ENCODE measurements at regions not wholly inside any gene's neighbourhood (a gene's known extent, or its start where the extent isn't known, plus 50 kb on each side); places are given as distances from the start of the nearest gene placed in this dataset.
"Not testable (repeated sequence)": the region's sequence is repeated elsewhere in the genome, so short reads cannot be mapped to it uniquely, and the experiment has no call there.

DNA sequence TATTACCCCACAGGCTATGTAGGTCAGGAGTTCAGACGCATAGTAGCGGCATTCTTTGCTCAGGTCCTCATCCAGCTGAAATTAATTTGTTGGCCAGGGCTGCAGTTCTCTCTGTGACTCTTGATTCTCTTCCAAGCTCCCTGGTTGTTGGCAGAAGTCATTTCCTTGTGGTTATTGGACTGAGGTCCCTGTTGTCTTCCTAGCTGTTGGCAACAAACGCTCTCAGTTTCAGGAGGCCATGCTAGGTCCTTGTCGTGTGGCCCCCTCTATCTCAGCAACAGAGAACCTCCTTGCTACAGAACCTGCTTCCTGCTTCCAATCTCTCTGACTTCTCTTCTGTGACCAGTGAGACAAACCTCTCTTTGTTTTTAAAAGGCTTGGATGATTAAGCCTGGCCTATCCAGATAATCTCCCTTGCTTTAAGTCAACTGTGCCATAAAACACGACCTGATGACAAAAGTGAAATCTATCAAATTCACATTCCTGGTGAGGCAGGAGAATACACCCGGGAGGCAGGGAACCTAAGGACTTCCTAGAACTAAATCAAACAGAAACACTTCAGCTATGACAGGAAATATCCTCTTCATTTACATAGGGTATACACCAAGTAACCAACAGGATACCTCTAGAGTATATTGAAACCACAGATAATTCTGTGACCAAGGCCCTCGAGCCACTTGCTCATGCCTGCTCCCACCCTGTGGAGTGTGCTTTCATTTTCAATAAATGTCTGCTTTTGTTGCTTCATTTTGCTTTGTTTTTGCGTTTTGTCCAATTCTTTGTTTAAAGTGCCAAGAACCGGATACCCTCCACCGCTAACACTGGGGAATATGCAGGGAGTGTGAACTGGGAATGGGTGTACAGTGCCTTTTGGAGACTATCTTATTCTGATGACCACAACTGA is 196.0 kb downstream of the BTBD3 start:
- peak; percentile 59 for DNase-seq (ENCODE audit: low read depth)

DNA sequence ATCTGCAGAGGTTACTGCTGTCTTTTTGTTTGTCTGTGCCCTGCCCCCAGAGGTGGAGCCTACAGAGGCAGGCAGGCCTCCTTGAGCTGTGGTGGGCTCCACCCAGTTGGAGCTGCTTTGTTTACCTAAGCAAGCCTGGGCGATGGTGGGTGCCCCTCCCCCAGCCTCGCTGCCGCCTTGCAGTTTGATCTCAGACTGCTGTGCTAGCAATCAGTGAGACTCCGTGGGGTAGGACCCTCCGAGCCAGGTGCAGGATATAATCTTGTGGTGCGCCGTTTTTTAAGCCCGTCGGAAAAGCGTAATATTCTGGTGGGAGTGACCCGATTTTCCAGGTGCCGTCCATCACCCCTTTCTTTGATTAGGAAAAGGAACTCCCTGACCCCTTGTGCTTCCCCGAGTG is 211.4 kb downstream of the BTBD3 start:
- not testable (repeated sequence) for DNase-seq (ENCODE audit: low read depth)

DNA sequence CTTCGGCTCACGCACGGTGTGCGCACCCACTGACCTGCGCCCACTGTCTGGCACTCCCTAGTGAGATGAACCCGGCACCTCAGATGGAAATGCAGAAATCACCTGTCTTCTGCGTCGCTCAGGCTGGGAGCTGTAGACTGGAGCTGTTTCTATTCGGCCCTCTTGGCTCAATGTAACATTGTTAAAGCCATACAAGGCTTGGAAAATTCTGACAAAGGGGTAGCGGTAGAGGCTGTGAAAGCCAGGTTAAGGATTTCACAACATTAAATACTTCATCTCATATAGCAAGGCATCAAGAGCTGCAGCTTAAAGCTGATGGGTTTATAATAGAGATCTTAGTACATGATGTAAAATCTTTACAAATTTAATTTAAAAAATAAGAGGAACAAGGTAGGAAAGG is 211.8 kb downstream of the BTBD3 start:
- not testable (repeated sequence) for DNase-seq (ENCODE audit: low read depth)

DNA sequence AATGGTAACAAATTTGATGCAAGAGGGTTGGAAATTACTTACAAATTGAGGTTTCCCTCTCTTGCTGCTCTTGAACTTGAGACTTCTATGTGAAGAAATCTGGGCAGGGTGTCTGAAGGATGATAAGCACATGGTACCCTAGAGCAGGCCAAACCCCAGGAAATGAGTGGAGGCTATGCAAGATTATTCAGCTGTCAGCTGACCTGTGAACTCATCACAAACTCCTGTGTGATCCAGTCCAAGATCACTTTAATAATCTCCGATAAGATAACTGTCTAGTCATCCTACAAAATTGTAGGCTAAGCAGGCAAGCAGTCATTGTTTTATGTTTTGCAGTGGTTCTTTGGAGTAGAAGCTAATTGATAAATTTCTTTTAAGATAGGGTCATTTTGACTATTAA is 213.1 kb downstream of the BTBD3 start:
- DNase-seq (ENCODE audit: low read depth), result no peak

DNA sequence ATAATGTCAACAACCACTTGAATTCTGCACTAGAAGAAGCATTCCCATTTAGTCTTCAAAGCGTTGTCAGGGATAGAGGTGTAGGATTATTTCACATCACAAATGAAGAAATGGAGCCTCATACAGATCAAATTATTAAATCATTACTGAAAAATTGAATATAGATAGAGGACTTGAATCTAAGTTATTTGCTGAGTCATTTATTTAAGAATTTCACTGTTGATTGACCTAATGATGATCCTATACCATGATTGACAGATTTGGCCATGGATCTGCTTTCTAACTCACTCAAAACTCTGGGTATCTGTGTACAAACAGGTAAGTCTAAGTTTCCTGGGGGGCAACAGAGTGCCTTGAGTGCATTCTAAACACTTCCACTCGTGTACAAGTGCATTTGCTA is 215.9 kb downstream of the BTBD3 start:
- DNase-seq (ENCODE audit: low read depth), result no peak

DNA sequence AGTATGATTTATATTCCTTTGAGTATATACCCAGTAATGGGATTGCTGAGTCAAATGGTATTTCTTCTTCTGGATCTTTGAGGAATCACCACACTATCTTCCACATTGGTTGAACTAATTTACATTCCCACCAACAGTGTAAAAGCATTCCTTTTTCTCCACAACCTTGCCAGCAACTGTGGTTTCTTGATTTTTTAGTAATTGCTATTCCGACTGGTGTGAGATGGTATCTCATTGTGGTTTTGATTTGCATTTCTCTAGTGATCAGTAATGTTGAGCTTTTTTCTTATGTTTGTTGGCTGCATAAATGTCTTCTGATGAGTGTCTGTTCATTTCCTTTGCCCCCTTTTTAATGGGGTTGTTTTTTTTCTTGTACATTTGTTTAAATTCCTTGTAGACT is 228.3 kb downstream of the BTBD3 start:
- DNase-seq (ENCODE audit: low read depth), result not testable (repeated sequence)

DNA sequence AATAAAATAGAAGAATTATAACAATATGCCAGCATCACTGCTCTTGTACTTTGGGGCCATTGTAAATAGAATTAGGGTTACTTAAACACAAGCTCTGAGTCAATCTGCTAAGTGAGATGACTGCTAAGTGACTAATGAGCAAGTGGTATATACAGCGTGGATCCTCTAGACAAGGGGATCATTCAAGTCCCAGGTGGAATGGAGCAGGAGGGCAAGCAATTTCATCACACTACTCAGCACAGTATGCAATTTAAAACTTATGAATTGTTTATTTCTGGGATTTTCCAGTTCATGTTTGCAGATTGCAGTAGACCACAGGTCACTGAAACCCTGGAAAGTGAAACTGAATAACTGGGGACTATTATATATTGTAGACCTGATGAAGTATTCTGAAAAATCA is 235.3 kb downstream of the BTBD3 start:
- peak; percentile 51 for DNase-seq (ENCODE audit: low read depth)

DNA sequence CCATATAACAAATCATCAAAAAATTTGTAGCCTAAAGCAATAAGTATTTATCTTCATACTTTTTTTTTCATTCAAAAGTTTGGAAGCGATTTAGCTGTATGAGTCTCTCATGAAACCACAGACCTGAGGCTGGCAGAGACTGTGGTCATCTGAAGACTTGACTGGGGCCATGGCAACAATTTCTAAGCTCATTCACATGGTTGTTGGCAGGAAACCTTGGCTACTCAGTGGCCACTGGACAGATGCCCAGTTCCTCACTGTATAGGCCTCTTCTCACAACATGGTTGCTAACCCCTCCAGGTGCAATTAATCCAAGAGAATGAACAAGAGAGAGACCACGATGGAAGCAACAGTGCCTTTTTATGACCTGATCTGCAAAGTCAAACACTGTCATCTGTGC is 235.9 kb downstream of the BTBD3 start:
- peak; percentile 49 for DNase-seq (ENCODE audit: low read depth)

DNA sequence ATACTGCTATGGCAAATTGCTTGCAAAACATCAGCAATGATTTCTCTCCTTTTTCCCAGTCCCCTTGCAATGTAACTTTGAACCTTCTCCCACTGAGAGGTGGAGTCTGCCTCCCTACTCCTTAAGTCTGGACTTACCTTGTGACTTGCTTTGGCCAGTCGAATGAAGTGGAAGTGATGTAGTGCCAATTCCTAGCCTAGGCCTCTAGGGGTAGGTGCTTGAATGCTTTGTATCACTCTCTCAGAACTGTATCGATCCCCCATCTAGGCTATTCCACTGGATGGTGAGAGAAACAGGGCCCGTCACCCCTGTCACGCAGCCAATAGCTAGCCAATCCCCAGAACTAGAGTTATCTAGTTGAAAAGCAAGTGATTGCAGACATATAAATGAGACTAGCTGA is 238.6 kb downstream of the BTBD3 start:
- no peak for DNase-seq (ENCODE audit: low read depth)

DNA sequence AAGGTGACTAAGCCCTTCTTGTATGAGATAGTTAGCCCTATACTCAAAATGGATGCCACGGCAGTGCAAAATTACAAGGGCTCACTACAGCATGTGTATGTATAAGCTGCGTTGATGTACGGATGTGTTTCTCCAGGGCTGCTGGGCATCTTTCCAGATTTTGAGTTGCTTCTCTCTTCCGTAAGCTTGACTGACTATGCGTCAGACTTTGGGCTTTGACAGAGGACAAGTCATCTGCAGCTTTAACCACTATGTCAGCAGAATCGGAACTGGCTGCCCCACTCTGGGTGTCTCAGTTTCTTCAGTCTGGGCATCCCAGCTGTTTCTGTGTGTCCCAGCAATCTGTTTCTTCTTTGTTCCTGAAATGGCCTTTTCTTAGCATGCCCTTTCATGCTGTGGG is 241.6 kb downstream of the BTBD3 start:
- DNase-seq (ENCODE audit: low read depth), result no peak

DNA sequence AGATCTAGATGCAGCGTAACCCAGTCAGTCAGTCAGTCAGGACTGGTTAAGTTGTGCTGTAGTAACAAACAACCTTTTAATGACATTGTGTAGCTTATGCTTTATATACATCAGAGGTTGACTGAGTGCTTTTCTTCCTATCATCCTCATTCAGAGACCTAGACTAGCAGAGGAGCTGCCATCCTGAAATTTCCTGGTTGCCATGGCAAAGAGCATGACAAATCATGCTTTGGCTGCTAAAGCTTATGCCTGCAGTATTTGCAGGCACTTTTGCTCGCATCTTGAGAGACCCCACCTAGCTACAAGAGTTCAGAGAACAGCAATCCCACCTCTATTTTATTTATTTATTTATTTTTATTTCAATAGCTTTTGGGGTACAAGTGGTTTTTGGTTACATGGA is 244.0 kb downstream of the BTBD3 start:
- no peak for DNase-seq (ENCODE audit: low read depth)

DNA sequence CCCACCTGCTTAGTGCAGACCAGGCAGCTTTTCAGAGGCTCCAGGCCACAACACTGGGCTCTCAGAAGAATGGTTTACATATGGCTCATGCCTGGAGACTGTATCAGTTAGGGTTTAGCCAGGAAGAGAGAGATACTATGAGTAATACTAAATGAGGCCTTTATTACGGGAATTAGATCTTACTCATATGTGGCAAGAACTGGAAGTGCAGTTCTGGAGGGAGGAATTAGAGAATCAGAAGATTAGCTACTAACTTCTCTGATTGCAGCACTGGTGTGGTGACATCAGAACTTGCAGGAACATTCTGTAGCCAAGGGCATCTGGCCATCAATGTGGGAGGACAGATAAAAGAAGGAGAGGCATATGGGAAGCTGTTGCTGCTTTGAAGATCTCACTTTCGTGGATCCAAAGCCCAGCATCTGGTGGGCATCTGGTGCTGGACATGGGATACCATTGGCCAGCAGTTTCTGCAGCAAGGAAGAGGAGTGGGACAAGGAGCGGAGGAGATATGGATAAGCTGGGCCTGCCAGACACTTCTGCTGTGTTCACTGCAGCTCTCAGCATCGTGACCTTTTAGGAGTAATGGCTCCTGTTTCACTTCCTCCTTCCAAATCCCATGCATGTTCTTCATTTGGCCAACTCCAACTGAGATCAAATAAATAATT is 248.5 kb downstream of the BTBD3 start:
- DNase-seq (ENCODE audit: low read depth), result peak; percentile 90

DNA sequence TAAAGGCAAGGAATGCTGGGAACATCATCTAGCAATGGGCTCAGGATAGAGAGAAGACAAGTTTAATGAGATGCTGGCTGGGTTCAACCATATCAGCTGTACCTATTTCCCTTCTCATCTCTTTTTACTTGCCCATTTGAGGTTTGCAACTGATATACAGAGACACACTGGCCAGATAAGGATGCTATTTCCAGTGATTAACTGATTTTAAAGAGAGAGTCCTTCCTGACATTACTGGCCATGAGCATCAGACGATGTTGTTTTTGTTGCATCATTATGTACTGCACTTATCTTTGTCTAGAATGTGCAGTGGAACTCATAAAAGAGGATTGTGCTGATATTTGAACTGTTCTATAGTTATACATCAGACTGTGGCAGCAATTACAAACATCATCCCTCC is 252.7 kb downstream of the BTBD3 start:
- no peak for DNase-seq (ENCODE audit: low read depth)

DNA sequence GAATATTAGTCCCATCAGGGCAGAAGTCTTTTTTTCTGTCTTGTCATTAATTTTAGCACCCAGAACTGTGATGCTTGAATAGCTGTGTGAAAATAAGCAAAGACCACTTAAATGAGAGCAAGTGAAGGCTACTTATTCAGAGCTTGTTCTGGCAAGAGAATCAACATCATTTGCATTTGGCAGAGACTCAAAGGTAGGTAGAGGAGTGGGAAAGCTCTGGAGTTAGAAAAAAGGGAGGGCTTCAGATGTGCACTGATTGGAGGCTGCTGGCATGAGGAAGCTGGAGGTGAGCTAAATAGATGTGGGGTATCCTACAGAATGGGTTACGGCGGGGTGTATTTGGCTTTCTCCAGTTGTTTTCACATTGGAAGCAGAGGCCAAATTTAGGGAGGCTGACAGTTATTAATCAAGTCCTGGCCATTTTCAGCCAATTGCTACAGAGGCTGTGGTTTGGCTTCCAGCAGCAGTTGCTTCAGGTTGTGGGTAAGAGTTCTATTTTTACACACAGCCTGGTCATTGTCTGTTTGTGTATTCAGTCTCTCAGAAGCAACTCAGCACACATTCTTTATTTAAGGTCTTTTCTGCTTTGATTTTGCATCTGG is 254.3 kb downstream of the BTBD3 start:
- peak; percentile 87 for DNase-seq (ENCODE audit: low read depth)

DNA sequence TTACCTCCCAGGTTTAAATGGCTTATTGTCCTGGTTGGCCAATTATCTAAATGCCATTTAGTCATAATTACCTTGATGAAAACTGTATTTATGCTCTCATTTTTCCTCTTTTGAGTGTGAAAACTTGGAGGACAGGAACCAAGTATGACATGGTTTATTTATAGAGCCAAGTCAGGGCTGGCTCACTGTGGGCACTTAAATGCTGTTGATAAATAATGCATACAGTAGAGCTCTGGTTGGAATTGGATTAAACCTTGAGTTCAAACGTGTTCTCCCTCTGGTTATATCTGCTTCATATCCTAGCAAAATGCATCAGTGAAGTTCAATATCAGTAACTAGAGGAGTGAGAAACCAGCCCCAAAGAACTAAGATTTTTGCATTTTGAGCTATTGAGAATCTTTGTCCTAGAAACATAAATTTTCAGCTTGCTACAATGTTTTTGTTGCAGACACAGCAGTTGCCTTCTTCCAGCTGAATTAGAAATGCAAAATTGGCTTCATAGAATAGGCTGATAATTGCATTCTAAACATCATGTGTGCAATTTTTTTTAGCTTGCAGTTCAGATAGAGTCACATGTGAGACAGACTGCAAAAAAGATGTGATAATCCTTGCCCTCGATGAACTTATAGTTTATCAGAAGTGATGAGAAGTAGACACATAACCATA is 255.8 kb downstream of the BTBD3 start:
- no peak for DNase-seq (ENCODE audit: low read depth)

DNA sequence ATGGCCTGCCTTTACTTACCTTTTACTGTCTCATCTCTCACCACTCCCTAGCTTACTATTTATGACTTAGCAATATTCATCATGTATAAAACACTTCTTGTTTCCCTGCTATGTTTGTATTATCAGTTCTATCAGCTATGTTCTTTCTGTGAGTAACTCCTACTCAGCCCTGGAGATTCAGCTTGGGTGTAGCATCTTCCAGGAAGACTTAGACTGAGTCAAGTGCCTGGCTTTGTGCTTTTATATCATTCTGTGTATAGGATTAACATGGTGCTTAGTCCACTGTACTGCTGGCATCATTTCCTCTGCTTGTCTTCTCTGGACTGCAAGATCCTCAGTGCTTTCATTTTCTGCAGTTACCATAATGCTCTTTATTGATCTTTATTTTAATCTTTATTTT is 257.8 kb downstream of the BTBD3 start:
- DNase-seq (ENCODE audit: low read depth), result no peak

DNA sequence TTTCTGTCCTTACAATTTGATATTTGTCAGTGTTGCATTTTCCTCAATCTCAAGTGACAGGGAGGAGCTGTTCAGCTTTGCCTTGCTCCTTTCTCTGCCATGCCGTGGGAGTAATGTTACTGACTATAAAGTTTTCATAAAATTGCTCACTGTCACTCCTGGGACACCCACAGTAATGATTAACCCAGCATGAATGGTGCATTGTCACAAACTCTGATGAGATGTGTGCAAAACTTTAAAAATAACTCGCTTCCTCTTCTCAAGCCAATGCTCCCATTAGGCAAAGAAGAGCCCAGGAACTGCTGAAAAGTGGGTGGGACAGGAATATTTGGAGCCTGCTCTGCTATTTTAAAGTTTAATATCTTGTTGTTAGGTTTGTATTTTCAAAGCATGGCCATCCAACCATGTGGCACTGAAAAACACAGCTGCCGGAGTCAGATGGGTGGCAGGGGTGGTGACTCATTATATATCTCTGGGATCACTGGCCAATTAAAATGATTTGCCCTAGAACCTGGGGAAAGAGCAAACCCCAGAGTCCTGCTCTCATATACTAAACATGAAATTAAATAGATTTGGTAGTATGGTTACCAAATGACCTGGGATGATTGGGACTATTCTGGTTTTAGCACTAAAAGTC is 260.1 kb downstream of the BTBD3 start:
- no peak for DNase-seq (ENCODE audit: low read depth)

DNA sequence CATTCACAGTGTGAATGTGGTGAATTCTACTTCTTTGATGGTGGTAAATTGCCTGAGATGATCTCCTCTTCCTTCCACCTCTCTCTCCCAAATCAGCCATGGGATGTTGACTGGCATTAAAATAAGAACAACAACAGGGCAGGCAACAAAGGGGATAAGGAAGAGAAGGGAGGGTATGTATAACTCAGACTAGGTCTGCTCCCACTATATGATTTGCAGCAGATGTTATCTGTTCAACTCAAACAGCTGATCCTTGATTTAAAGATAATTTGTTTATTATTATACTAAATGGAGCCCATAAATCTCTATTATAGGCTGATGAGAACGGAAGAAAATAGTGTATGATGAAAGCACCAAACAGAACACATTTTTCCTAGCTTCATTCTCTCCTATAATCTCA is 262.0 kb downstream of the BTBD3 start:
- no peak for DNase-seq (ENCODE audit: low read depth)

DNA sequence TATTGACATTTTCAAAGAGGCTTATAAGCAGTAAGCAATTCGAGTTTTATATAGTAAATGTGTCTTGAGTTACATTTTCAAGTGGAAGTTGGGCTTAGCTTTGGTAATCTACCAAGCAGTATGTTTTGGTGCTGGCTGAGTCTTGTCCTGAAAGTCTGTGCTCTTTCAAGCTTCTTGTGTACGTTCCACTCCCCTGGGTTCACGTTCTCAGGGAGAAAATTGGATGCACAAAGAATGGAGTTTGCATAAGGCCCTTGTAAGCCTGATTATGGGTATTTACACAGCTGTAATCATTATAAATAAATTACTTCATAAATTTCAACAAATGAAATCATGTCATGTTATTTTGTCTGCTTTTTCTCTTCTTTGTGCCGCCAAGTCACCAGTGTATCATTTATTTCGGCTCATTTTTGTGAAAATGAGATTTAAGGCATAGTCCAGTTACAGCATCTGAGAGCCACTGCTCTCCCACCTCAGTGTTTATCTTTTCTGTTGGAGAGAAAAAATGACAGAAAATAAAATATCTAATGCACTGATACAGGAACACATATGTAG is 262.5 kb downstream of the BTBD3 start:
- no peak for DNase-seq (ENCODE audit: low read depth)

DNA sequence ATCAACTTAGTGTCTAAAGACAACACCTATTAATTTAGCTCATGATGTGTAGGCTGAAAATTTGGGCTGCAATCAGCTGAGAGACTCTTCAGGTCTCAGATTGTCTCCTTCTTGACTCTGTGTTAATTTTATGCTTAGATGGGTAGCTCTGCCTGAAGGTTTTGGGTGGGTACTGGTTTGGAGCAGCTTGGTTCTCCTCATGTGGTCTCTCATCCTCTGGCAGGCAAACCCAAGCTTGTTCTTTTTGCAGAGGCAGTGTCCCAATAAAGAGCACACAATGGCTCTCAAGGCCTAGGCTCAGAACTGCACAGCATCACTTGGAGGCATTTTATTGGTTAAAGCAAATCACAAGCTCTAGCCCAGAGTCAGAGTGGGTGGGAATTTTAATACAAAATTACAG is 280.6 kb downstream of the BTBD3 start:
- DNase-seq (ENCODE audit: low read depth), result no peak

DNA sequence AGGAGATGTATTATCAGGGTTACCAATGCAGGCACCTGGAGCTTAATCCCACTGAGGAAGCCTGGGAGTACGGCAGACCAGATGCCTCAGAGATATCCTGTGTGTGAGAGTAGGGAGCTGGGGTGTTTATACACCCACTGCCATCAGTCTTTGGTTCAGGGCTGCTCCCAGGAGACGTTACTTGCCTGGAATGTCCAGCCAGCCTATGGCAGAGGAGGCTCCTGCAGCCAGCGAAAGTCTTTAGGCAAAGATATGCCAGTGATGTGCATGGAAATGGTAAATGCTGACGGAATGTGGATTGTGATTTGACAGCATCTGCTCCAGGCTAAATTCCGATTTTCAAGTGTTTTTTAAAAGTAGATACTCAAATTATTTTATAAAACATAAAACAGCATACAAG is 282.0 kb downstream of the BTBD3 start:
- DNase-seq (ENCODE audit: low read depth), result no peak
